Sigmoid colon (tissue), 4 donors: ENCODE measurements at regions not wholly inside any gene's neighbourhood (a gene's known extent, or its start where the extent isn't known, plus 50 kb on each side); places are given as distances from the start of the nearest gene placed in this dataset.

Source experiments
- EP300 ChIP-seq, 4 donors: sonication (generic); formaldehyde crosslinking; IDR thresholded peaks; one replicate each; pipeline ENCODE4 v1.6.1; 2017; ENCODE audit warnings: antibody characterized with exemption in 4 of 4
- POLR2A ChIP-seq, 2 donors: fragments of 450-650 bp; IDR thresholded peaks; one replicate each; pipeline ENCODE4 v1.6.1; 2016; ENCODE audit warnings: antibody characterized with exemption in 2 of 2, mild to moderate bottlenecking in 2 of 2, moderate library complexity in 2 of 2
- POLR2AphosphoS5 ChIP-seq, 4 donors: sonication (generic); formaldehyde crosslinking; IDR thresholded peaks; one replicate each; pipeline ENCODE4 v1.6.1; 2017; ENCODE audit warnings: antibody characterized with exemption in 4 of 4
- TF ChIP-seq, protein P1 (sequence below), 4 experiments: fragments of 450-650 bp in 3 of 4; fragments of 200-600 bp in 1 of 4; IDR thresholded peaks; one replicate each; pipeline ENCODE4 v1.5.1; 2016 to 2019; ENCODE audit warnings: antibody characterized with exemption in 4 of 4, mild to moderate bottlenecking in 3 of 4, moderate library complexity in 2 of 4

DNA sequence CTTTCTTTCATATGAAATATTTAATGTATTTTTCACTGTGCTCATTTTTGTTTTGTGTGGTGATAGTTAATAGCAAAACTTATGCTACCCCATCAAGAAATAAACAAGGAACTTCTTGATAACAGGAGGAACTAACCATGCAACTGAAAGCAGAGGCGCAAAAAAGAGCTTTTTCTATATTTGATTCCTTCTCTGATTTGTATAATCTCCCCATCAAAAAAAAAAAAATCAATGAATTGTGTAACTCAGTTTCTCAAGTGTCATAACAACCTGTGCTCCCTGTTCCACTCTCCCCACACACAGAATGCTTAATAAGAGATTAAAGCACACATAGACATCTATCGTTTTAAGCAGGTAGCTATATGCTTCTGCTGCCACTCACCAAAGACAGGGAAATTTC, 67.3 kb upstream of the MED4 start:
- TF ChIP-seq POLR2AphosphoS5 (IDR thresholded peaks at IDR 0.05), result no peak
- TF ChIP-seq, protein P1, sequence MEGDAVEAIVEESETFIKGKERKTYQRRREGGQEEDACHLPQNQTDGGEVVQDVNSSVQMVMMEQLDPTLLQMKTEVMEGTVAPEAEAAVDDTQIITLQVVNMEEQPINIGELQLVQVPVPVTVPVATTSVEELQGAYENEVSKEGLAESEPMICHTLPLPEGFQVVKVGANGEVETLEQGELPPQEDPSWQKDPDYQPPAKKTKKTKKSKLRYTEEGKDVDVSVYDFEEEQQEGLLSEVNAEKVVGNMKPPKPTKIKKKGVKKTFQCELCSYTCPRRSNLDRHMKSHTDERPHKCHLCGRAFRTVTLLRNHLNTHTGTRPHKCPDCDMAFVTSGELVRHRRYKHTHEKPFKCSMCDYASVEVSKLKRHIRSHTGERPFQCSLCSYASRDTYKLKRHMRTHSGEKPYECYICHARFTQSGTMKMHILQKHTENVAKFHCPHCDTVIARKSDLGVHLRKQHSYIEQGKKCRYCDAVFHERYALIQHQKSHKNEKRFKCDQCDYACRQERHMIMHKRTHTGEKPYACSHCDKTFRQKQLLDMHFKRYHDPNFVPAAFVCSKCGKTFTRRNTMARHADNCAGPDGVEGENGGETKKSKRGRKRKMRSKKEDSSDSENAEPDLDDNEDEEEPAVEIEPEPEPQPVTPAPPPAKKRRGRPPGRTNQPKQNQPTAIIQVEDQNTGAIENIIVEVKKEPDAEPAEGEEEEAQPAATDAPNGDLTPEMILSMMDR (IDR thresholded peaks at IDR 0.05), result no peak
- no peak for TF ChIP-seq EP300 (IDR thresholded peaks at IDR 0.05)
- no peak for TF ChIP-seq POLR2A (IDR thresholded peaks at IDR 0.05)
